ENCODE measurements at regions not wholly inside any gene's neighbourhood (a gene's known extent, or its start where the extent isn't known, plus 50 kb on each side); places are given as distances from the start of the nearest gene placed in this dataset.

DNA sequence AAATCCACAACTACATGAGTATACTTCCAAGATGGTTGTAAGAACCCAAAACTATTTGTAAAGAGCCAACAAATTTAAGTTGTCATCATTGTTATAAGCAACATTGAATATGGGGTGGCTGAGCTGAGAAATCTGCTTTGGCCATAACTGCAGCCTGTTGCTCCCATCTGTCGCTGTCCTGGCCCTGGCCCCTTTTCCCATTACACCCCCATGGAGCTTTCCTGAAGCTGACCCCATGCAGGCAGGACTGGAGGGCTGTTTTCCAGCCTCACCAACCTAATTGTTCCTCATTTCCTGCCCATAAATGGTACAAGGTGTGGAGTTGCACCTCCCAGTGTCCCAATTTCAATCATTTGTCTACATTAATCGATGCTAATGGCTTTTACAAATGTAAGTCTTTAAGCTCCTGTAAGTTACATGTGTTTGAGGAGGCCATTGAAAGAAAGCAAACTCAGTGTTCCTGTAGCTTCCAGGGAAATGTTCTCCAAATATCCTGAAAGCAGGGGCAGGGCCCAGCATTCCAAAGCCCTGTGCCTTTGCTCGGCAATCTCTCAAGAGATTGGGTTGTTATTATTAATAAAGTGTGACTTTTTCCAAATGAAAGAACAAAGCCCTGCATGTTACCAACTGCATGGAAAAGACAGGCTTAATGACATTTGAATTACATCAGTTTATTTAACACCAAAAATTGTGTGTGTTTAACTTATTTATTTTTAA, 545.9 kb downstream of the PLPP3 start:
- no peak for DNase-seq (ENCODE audit: low read depth)

DNA sequence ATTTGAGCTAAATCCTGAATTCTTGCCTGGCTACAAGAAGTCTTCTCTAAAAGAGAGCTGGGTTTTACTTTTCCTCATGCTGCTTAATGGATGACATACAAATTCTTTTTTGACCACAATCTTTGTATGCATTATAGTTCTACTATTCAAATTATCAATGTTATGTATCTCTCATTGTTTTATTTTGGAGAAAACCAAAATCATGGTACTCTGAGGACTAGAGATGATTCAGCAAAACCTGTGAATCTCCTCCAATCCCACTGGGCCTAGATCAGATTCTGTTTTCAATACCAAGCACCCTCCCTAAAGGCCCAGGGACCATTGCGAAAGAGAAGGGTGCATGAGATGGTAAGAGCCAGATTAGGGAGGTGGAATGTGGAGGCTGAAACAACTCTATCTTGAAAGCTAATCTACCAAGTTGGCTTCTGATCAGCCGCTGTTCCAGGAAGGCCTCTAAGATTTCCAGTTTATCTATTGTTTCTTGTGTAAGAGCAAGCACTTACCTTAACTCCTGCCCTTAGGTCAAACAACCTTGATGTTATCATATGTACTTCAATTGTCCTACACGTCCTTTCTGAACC, 547.2 kb downstream of the PLPP3 start:
- no peak for DNase-seq (ENCODE audit: low read depth)

DNA sequence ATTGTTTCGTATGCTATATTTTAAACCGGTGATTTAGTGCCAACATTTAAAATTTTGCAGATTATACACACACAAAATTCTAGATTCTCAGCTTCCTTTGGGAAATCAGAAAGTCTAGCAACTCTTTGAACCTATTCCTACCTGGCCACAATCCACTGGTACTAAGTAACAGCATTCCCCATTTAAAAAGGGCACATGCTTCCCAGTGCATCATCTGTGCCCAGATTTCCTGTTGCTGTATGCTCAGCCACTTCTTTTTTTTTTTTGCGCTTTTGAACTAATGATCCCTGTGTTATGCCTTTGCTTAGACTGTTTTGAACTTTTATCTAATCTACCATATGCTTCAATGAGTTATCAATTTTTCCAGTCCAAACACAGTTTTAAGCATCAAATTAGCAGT, 548.4 kb downstream of the PLPP3 start:
- no peak for DNase-seq (ENCODE audit: low read depth)

DNA sequence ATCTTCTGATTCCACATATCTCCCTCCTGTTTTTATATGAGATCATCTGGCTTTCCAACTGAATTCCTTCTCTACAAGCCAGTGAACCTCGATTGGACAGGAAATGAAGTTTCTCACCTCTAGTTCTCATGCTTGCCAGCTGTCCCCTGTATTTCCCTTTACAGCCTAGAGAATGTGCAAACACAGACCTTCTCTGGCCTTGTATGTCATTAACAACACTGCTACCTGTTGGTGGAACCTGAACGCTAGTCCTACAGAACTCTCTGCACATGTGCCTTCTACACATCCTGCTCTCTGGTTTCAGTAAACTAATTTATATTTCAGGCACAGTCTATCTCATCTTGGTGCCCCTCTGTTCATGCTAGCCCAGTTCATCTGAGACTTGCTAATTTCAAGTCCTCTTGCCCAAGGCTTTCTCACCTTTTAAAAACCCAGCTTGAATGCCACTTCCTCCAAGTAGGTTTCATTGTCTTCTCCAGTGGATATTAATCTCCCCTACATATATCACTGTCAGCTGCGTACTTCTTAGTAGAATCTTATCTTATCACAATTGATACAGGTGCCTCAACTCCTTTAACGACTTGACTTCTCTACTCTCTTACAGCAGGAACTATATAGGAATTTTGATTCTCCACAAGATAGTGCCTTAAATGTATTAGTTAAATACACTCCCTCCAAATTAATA, 549.9 kb downstream of the PLPP3 start:
- no peak for DNase-seq (ENCODE audit: low read depth)

DNA sequence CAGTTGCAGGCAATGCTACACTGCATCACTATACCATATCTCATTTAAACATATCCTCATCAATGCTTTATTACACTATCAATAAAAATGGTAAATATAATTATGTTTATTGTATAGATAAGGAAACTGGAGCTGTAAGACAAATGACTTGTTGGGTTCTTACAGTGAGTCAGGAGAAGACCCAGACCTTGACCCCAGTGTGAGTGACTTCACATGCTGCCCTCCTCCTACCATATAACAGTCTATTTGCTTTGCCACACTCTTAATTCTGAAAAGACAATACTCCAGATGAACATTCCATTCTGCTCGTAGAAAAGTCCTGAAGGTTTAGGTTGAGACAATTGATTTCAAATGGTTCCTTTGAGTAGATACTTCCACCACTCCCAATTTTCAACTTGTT, 550.5 kb downstream of the PLPP3 start:
- no peak for DNase-seq (ENCODE audit: low read depth)

DNA sequence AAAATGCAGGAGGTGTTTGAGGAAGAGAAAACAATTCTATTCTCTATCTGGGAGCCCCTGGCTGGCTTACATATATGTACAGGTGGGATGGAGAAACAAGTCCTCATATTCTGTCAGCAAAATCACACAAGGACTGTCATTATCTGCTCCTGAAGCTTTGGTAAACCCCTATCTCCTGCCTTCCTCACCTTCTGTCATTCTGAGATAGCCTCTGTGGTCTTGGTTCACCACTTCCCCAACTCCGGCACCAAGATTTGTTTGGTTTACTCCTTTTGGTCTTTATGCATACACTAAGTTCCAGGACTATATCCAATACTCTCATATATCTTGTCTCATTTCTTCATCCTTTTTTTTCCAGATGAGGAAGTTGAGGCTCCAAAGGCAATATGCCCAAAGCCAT, 551.1 kb downstream of the PLPP3 start:
- no peak for DNase-seq (ENCODE audit: low read depth)

DNA sequence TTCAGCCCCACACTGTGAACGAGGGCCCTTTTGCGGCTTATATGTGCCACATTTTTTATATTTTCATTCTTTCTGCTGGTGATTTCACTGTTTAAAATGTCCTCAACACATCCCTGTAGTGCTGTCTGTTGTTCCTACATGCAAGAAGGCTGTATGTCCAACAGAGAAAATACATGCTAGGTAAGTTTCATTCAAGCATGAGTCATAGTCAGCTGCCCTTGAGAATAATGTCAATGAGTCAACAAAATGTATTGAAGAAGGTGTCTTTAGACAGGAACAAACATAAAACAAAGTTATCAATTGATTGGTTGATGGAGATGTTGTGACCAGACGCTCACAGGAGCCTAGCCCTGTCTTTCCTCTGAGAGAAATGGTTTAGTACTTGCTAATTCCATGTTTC, 553.4 kb downstream of the PLPP3 start:
- DNase-seq (ENCODE audit: low read depth) = no peak

DNA sequence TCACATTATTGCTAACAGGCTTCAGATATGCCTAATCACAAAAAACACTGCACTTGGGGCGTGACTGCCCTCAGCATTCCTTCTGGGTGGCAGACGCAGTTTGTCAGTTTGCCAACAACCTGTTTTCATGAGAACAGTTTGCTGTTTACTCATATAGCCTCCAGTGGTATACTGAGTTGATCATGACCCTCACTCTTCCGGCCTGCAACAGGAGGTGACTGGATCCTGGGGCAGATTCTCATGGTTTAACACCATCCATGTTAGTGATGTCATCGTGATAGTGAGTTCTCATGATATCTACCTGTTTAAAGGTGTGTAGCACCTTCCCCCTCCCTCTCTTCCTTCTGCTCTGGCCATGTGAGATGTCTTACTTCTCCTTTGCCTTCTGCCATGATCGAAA, 555.2 kb downstream of the PLPP3 start:
- no peak for DNase-seq (ENCODE audit: low read depth)

DNA sequence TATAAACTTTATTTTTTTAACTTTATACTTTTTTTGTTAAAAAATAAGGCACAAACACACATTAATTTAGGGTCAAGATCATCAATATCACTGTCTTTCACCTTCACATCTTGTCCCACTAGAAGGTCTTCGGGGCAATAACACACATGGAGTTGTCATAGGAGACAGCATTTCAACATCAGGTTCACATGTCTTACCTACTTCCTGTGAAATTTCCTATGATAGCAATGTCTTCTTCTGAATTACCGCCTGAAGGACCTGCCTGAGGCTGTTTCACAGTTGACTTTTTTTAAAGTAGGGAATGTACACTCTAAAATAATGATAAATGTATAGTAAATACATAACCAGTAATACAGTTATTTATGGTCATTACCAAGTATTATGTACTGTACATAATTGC, 559.4 kb downstream of the PLPP3 start:
- DNase-seq (ENCODE audit: low read depth) = no peak

DNA sequence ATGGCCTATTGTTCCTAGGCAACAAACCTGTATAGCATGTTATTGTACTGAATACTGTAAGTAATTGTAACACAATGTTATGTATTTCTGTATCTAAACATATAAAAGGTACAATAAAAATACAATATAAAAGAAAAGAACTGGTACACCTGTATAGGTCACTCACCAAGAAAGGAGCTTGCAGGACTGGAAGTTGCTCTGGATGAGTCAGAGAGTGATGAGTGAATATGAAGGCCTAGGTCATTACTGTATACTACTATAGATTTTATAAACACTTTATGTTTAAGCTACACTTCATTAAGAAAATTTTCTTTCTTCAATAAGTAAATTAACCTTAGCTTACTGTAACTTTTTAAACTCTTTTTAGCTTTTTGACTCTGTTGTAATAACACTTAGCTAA, 559.9 kb downstream of the PLPP3 start:
- no peak for DNase-seq (ENCODE audit: low read depth)

DNA sequence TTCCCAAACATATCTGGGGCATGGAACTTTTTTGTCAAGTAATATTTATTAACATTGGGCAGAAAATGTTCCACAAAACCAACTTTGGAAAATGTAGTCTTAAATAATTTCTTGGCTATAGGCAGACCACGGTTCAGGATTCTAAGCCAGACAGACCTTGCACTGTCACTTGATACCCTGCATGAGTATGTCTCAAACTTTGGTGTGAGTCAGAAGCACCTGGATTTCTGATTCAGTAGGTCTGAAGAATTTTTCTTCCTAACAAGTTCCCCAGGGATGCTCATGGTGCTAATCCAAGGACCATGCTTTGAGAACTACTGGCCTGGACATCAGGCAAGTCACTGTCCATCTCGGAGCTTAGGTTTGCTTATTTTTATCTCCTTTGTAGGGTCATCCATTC, 562.0 kb downstream of the PLPP3 start:
- no peak for DNase-seq (ENCODE audit: low read depth)

DNA sequence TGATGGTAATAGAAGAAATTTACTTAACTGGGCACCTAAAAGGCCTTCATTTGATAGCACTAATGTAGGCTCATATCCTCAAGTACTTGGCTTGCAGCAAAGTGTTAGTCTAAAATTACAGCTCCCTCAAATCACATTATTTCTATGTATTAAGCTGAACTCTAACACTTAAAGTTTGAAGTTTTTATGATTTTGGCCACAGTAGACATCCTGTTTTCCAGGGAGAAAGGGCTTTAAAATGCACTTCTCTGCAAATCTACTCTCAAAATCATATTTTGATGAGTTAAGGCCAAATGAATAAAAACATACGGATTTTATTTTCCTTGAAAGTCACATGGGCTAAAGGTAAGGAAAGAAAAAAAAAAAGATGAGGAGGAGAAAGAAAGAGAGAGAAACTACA, 575.5 kb downstream of the PLPP3 start:
- no peak for DNase-seq (ENCODE audit: low read depth)

DNA sequence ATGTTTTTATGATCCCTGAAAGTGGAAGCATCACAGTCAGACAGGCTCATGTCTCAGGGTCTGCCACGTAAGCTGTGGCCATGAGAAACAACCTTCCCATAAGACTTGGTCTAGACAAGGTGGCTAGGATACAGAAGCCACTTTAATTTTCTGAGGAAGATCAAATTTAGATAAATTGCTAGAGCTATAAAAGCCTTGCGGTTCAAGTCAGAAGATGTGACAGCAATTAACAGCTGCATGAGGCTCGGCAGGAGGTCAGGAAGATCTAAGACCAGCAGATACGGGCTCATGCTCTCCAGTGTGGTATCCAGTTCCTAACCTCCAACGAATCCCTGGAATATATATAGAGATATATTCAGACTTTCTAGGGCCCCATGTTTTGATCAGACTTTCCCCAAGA, 577.1 kb downstream of the PLPP3 start:
- no peak for DNase-seq (ENCODE audit: low read depth)

DNA sequence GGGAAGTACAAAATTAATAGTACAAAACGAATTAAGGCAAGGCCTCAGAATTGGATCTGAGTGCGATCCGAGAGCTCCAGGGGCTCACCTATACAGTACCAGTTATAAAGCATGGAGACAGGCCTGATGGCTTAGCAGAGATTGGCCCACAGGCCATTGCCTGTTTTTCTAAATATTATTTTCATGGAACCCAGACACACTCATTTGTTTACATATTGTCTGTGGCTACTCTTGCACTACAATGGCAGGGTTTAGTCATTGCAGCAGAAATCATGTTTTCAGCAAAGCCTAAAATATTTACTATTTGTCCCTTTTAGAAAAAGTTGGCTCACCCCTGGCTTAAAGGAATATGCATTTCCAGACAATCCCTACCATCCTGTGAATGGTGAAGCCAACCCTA, 578.9 kb downstream of the PLPP3 start:
- no peak for DNase-seq (ENCODE audit: low read depth)

DNA sequence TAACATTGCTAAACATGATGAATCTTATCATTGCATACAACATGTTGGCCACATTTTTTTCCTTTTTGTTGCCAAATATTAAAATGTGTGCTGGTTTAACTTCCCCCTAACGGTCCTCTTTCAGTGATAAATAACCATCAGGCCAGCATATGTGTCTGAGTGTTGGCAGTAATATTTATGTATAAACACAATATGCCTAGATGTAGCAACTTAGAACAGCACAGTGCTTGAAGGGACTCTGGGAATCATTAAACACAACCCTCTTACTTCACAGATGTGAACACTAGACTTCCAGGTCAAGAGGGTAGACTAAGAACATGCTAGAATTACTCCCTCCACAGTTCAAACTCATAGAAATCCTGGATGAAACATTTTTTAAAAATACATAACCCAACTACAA, 581.8 kb downstream of the PLPP3 start:
- DNase-seq (ENCODE audit: low read depth) = no peak

DNA sequence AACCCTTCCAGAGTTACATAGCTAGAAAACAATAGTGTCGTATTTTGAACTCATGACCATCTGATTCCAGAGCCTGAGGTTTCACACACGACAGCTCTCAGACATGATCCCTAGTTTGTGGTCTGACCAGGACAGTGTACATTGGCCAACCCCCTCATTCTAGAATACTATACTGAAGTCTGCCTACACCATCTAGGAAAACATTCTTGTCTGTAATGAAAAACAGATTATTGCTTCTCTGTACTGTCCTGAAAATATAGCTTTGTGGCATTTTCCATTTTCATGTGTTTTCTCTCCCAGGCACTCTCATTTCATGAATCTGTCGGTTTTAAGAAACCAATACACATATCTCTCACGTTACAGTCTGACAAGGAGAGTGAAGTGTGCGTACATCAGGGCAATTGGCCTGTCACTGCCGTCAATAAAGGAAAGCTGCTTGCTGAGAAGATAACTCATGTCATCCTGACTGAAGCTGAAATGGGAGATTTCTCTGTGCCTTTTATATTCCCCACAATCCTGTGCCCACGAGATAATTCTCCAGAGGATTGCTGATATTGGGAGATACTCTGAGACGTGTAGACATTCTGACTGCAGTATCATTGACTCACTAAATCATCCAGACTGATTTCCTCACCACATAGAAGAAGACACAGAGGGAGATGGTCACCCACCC, 585.6 kb downstream of the PLPP3 start:
- no peak for DNase-seq (ENCODE audit: low read depth)

DNA sequence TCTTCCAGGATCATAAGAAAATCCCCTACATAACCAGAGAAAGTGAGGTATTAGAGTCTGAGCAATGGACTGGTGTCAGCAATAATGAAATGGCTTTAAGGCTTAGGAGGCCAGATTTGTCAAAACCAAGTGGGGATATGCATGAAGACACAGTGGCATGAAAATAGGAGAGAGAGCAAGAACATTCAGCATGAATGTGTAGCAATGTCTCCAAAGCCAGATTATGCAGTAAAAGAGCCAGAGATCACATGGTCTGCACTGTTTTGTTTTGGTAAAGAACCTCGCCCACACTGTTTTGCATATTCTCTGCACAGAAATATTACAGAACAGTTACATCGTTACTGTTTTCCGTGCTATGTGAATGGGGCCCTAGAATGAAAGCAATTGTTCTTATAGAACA, 589.4 kb downstream of the PLPP3 start:
- no peak for DNase-seq (ENCODE audit: low read depth)

DNA sequence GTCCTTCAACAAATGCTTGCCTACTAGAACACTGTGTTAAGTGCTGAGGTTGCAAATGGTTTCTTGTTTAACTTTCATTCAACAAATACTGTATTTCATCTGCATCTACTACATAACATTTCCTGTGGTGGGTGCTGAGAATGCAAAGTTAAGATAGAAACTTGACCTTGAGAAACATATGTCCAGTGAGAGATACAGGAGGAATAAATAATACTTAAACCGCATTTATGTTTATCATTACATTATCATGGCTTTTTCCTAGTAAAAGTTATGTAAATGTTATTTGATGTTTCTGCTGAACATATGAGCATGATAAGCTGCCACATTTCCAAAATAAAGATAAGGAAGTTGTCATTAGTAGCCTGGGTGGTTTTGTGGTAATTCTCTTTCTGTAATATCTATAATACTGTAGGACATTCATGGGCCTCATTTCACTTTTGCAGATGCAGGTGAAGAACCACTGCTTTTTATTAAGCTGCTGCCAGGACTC, 590.4 kb downstream of the PLPP3 start:
- DNase-seq (ENCODE audit: low read depth) = no peak

DNA sequence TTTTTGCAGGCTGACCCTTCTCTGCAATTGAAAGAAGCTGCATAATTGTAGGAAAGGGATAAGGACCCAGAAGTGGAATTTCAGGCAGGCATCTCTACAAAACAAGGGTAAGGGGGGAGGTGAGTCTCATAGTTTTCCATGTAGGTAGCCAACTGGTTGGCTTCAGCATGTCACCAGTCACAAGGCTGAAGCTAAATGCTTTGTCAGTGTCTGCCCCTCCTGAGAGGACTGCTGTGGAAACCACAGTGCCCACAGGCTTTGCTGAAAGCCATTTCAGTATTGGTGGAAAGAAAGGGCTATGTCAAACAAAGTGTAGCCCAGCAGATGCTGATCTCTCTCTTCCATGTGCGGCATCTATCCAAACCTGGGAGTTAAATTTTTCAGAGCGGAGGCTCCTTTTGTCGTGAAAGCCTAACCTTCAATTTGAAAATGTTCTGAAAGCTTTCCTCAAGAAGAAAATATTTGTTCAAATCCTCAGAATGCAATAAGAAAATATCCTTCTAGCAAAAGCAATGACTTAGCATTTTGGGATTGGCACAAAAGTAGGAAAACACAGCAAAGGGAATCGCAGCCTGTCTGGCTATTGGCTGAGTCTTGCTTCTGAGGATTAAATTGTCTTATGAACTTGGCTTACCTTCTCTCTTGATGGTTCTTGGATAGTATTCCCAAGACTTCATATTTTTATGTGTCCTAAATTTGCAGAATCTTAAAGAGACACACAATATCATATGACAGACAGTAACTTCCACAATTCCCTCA, 591.7 kb downstream of the PLPP3 start:
- DNase-seq (ENCODE audit: low read depth) = peak; percentile 68

DNA sequence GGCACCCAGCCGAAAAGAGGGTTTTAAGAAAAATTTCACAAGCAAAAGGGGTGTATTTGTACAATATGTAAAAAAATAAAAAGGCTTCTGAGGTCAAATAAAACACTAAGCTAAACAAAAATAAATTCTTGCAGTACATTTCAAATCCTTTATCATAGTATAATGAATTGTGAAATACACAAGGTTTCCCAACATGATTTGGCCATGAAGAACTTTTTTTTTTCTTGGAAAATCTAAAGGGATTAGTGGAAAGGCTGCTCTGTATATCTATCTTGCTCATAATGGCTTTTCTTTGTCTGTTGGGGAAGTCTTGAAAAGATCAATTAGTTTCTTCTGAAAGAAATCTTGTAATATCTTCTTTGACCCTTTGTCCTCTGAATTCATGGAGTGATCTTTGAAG, 593.4 kb downstream of the PLPP3 start:
- no peak for DNase-seq (ENCODE audit: low read depth)

DNA sequence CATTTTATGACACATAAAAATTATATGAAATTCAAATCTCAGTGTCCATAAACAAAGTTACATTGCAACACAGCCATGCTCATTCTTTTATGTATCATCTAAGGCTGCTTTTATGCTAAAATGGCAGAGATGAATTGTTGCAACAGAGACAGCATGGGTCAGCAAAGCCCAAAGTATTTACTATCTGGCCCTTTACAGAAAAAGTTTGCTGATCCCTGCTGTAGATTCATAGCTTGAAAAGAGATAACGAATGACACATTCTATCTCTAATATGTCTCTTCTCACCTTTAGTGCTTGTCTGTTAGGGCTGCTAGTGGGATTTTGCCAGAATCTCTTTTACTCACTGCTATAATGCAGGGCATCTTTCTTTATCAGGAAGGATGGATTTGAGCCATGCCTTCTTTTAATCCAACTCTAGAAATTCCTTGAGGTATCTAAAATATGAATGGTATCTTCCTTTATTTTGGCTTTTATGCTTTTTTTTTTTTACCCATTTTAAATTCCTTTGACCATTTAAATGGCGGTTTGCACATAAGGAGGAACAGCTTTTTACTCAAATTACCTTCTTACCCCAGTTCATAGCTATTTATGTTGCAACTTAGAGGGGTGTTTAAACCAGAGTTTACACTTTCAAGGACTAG, 598.2 kb downstream of the PLPP3 start:
- DNase-seq (ENCODE audit: low read depth) = no peak

DNA sequence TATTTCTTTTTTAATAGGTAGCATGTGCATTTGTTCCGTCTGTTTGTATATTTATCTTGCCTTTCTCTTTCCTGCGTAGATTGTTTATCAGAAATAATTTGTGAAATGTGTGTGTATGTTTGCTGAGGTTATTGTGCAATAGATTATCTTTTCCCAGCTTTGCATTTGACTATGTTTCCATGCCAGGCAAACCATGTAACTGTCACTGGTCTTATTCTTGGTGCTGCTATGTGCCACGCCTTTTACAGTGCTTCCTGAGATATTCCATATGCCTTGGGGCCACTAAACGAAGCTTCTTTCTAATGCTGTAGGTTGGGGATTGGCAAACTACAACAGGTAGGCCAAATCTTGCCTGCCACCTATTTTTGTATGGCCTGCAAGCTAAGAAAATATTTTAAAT, 598.8 kb downstream of the PLPP3 start:
- DNase-seq (ENCODE audit: low read depth) = no peak

Measured in stromal cell of bone marrow (primary cell).